ENCODE measurements at regions not wholly inside any gene's neighbourhood (a gene's known extent, or its start where the extent isn't known, plus 50 kb on each side); places are given as distances from the start of the nearest gene placed in this dataset.

- no peaks in the 10 kb centered on the region for H3K9me3 Mint-ChIP-seq (ENCODE audit: insufficient read depth)
- H3K4me2 ChIP-seq (replicated peaks; ENCODE audit: low read depth, low read length, poor library complexity, severe bottlenecking) = no peak overlapping the region
- CTCF ChIA-PET = no interaction called here
- H3K9ac ChIP-seq (ENCODE audit: low read length) = no peak overlapping the region
- H3K9me3 ChIP-seq (ENCODE audit: control extremely low read depth in 1 of 3, control insufficient read depth in 2 of 3, insufficient read depth in 1 of 3, low read length in 2 of 3) = no peaks in the 10 kb centered on the region
- no peak overlapping the region for H2AFZ ChIP-seq (ENCODE audit: insufficient read depth, low read depth, low read length, poor library complexity, severe bottlenecking)
- H3K36me3 ChIP-seq (replicated peaks in 1 of 2; ENCODE audit: control extremely low read depth in 1 of 2, control insufficient read depth in 1 of 2, extremely low read depth in 1 of 2, insufficient read depth in 2 of 2, low read length in 1 of 2) = no peaks in the 10 kb centered on the region
- TF ChIP-seq, protein P1, sequence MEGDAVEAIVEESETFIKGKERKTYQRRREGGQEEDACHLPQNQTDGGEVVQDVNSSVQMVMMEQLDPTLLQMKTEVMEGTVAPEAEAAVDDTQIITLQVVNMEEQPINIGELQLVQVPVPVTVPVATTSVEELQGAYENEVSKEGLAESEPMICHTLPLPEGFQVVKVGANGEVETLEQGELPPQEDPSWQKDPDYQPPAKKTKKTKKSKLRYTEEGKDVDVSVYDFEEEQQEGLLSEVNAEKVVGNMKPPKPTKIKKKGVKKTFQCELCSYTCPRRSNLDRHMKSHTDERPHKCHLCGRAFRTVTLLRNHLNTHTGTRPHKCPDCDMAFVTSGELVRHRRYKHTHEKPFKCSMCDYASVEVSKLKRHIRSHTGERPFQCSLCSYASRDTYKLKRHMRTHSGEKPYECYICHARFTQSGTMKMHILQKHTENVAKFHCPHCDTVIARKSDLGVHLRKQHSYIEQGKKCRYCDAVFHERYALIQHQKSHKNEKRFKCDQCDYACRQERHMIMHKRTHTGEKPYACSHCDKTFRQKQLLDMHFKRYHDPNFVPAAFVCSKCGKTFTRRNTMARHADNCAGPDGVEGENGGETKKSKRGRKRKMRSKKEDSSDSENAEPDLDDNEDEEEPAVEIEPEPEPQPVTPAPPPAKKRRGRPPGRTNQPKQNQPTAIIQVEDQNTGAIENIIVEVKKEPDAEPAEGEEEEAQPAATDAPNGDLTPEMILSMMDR (IDR thresholded peaks at IDR 0.05) = no peak
- TF ChIP-seq EZH2 (IDR thresholded peaks at IDR 0.05; ENCODE audit: borderline replicate concordance, insufficient read depth, low read depth, low read length, poor library complexity, severe bottlenecking) = no peak
- H3K4me3 Mint-ChIP-seq = no peak overlapping the region
- H4K20me1 ChIP-seq (ENCODE audit: control insufficient read depth, insufficient read depth, low read length, poor library complexity, severe bottlenecking) = no peaks in the 10 kb centered on the region
- POLR2A ChIA-PET = no interaction called here
- H3K79me2 ChIP-seq (ENCODE audit: control insufficient read depth, insufficient read depth, low read length) = no peaks in the 10 kb centered on the region
- H3K27me3 Mint-ChIP-seq = no peaks in the 10 kb centered on the region
- 83% methylated on average over 2 of the region's 2 CpGs for WGBS (ENCODE audit: insufficient coverage)
- no peak for DNase-seq
- no peaks in the 10 kb centered on the region for H3K4me1 Mint-ChIP-seq
- intact Hi-C loops (cut with micrococcal nuclease) = no loop called here
- no peak overlapping the region for H3K4me3 ChIP-seq (ENCODE audit: control extremely low read depth in 1 of 5, extremely low read depth in 1 of 5, insufficient read depth in 1 of 5, low read depth in 2 of 5, low read length in 4 of 5)
- ATAC-seq (ENCODE audit: low read depth) = no peak
- no peaks in the 10 kb centered on the region for H3K27me3 ChIP-seq (replicated peaks in 1 of 4; ENCODE audit: control extremely low read depth in 1 of 4, control insufficient read depth in 3 of 4, insufficient read depth in 4 of 4, low read length in 3 of 4)
- H3K27ac Mint-ChIP-seq = no peak overlapping the region
- H3K27ac ChIP-seq (ENCODE audit: low read length in 2 of 2) = no peak overlapping the region
- H3K4me1 ChIP-seq (ENCODE audit: control insufficient read depth in 2 of 2, insufficient read depth in 2 of 2, low read length in 2 of 2) = no peaks in the 10 kb centered on the region
Observed at GRCh38 chr15:47291767-47292166, 425.5 kb upstream of the SEMA6D start.

DNA sequence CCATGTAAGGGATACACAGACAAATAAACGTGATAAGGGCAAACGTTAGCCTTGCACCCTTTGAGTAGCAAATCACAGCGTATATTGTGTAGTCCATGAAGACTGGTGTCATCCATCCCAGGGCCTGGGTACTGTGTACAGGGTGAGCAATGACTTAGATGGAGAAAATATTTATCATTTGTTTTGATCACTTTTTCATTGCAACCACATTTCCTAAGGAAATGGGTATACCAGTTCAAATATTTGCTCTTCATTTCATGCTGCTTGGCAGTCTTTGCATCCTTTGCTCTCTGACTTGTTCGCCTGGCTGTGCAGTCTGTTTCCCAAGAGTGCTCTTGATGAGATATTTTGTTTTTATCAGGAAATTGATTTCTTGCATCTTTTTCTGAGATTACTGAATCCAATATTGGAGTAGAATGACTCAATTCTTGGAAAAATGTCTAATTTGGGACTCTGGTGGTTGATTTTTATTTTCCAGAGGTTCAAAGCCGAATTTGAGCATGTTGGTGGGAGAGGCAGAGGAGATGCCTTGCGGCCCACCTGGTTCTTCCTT is 424.6 kb upstream of the SEMA6D start:
- H3K9me3 ChIP-seq (ENCODE audit: control extremely low read depth in 1 of 3, control insufficient read depth in 2 of 3, insufficient read depth in 1 of 3, low read length in 2 of 3) = no peaks in the 10 kb centered on the region
- Mint-ChIP-seq H3K9me3 (ENCODE audit: insufficient read depth) (no peaks in the 10 kb centered on the region), H3K4me3 (no peak overlapping the region), H3K27me3 (no peaks in the 10 kb centered on the region), H3K4me1 (no peaks in the 10 kb centered on the region), H3K27ac (no peak overlapping the region)
- H3K4me2 ChIP-seq (replicated peaks; ENCODE audit: low read depth, low read length, poor library complexity, severe bottlenecking) = no peak overlapping the region
- no peaks in the 10 kb centered on the region for H3K4me1 ChIP-seq (ENCODE audit: control insufficient read depth in 2 of 2, insufficient read depth in 2 of 2, low read length in 2 of 2)
- no peaks in the 10 kb centered on the region for H3K36me3 ChIP-seq (replicated peaks in 1 of 2; ENCODE audit: control extremely low read depth in 1 of 2, control insufficient read depth in 1 of 2, extremely low read depth in 1 of 2, insufficient read depth in 2 of 2, low read length in 1 of 2)
- intact Hi-C loops (cut with micrococcal nuclease) = no loop called here
- TF ChIP-seq, protein P1 (IDR thresholded peaks at IDR 0.05) = no peak
- no peak for TF ChIP-seq EZH2 (IDR thresholded peaks at IDR 0.05; ENCODE audit: borderline replicate concordance, insufficient read depth, low read depth, low read length, poor library complexity, severe bottlenecking)
- no peaks in the 10 kb centered on the region for H3K27me3 ChIP-seq (replicated peaks in 1 of 4; ENCODE audit: control extremely low read depth in 1 of 4, control insufficient read depth in 3 of 4, insufficient read depth in 4 of 4, low read length in 3 of 4)
- H2AFZ ChIP-seq (ENCODE audit: insufficient read depth, low read depth, low read length, poor library complexity, severe bottlenecking) = no peak overlapping the region
- CTCF ChIA-PET = no interaction called here
- no peak overlapping the region for H3K27ac ChIP-seq (ENCODE audit: low read length in 2 of 2)
- no peak for DNase-seq
- no peak overlapping the region for H3K9ac ChIP-seq (ENCODE audit: low read length)
- no peak overlapping the region for H3K4me3 ChIP-seq (ENCODE audit: control extremely low read depth in 1 of 5, extremely low read depth in 1 of 5, insufficient read depth in 1 of 5, low read depth in 2 of 5, low read length in 4 of 5)
- ATAC-seq (ENCODE audit: low read depth) = no peak
- WGBS (ENCODE audit: insufficient coverage) = 87% methylated on average over 6 of the region's 6 CpGs
- POLR2A ChIA-PET = no interaction called here
- H4K20me1 ChIP-seq (ENCODE audit: control insufficient read depth, insufficient read depth, low read length, poor library complexity, severe bottlenecking) = no peaks in the 10 kb centered on the region
- H3K79me2 ChIP-seq (ENCODE audit: control insufficient read depth, insufficient read depth, low read length) = no peaks in the 10 kb centered on the region

All from B cell (primary cell).